GM18511 (cell line): ENCODE measurements at regions not wholly inside any gene's neighbourhood (a gene's known extent, or its start where the extent isn't known, plus 50 kb on each side); places are given as distances from the start of the nearest gene placed in this dataset.
"Not testable (repeated sequence)": the region's sequence is repeated elsewhere in the genome, so short reads cannot be mapped to it uniquely, and the experiment has no call there.

Source experiments
- ATAC-seq: cut with Tn5 transposase; IDR thresholded peaks from one replicate; pipeline ENCODE4 v1.9.1; 2021; ENCODE audit warnings: mild to moderate bottlenecking, moderate library complexity; ENCODE audit not compliant: unreplicated experiment

GRCh38 chr4:143819029-143819428, 86.3 kb downstream of the GYPE start:
- no peak for ATAC-seq

- not testable (repeated sequence) for ATAC-seq
Measured at GRCh38 chr4:143817866-143818265, 87.5 kb downstream of the GYPE start.

- not testable (repeated sequence) for ATAC-seq
Measured at GRCh38 chr4:143815375-143815774, 90.0 kb downstream of the GYPE start.

- ATAC-seq, result not testable (repeated sequence)
Measured at GRCh38 chr4:143813431-143814154, 91.8 kb downstream of the GYPE start.

- not testable (repeated sequence) for ATAC-seq
Measured at GRCh38 chr4:143791693-143792092, 91.2 kb upstream of the FREM3 start.

- ATAC-seq, result not testable (repeated sequence)
Measured at GRCh38 chr4:143790425-143790824, 90.0 kb upstream of the FREM3 start.

- not testable (repeated sequence) for ATAC-seq
Measured at GRCh38 chr4:143789618-143790017, 89.1 kb upstream of the FREM3 start.

- no peak for ATAC-seq
Measured at GRCh38 chr4:143784567-143784966, 84.1 kb upstream of the FREM3 start.

GRCh38 chr4:143782521-143782920, 82.0 kb upstream of the FREM3 start:
- ATAC-seq, result no peak

- ATAC-seq, result peak; percentile 100
Measured at GRCh38 chr4:143773998-143774895, 73.8 kb upstream of the FREM3 start.

- ATAC-seq, result no peak
Measured at GRCh38 chr4:143771269-143771668, 70.8 kb upstream of the FREM3 start.

GRCh38 chr4:143768007-143768591, 67.6 kb upstream of the FREM3 start:
- no peak for ATAC-seq

- ATAC-seq, result no peak
Measured at GRCh38 chr4:143763587-143763986, 63.1 kb upstream of the FREM3 start.

GRCh38 chr4:143762511-143762910, 62.0 kb upstream of the FREM3 start:
- no peak for ATAC-seq
